A673 (cell line): ENCODE measurements at regions not wholly inside any gene's neighbourhood (a gene's known extent, or its start where the extent isn't known, plus 50 kb on each side); places are given as distances from the start of the nearest gene placed in this dataset.

Experiments
- CTCF ChIP-seq: fragments of 300-800, 200-600 bp; sonication (generic); conservative IDR thresholded peaks from 2 replicates; pipeline ENCODE4 v1.5.1; 2017; ENCODE audit warnings: low read depth, mild to moderate bottlenecking, antibody characterized with exemption, low read length, moderate library complexity, mixed read lengths
- EZH2 ChIP-seq: fragments of 200-600 bp; sonication (generic); IDR thresholded peaks from 2 replicates; pipeline ENCODE4 v1.6.1; 2017; ENCODE audit warnings: borderline replicate concordance, low read depth, mild to moderate bottlenecking, mixed read lengths, antibody characterized with exemption, low read length; ENCODE audit not compliant: poor library complexity, severe bottlenecking

- TF ChIP-seq CTCF (no peak), EZH2 (no peak)
Observed at GRCh38 chr4:37000281-37000680, 244.3 kb upstream of the NWD2 start.
